ENCODE measurements at regions not wholly inside any gene's neighbourhood (a gene's known extent, or its start where the extent isn't known, plus 50 kb on each side); places are given as distances from the start of the nearest gene placed in this dataset.

- no peak for TF ChIP-seq RELB (IDR thresholded peaks at IDR 0.05; ENCODE audit: low read depth)
- no peak for TF ChIP-seq IRF5 (IDR thresholded peaks at IDR 0.05; ENCODE audit: borderline replicate concordance)
Observed at GRCh38 chr6:49300443-49300842, 162.6 kb downstream of the MMUT start (continued).

GRCh38 chr6:49299279-49299678, 163.8 kb downstream of the MMUT start:
- Histone ChIP-seq H3K4me2 (ENCODE audit: control insufficient read depth, insufficient read depth) (no peak overlapping the region), H3K4me1 (ENCODE audit: control insufficient read depth, insufficient read depth, low read length) (no peaks in the 10 kb centered on the region), H3K27ac (ENCODE audit: control insufficient read depth, insufficient read depth) (no peak overlapping the region), H3K27me3 (replicated peaks in 1 of 2; ENCODE audit: control insufficient read depth in 2 of 2, insufficient read depth in 2 of 2, low read length in 1 of 2) (no peaks in the 10 kb centered on the region), H3K36me3 (ENCODE audit: control insufficient read depth in 2 of 2, insufficient read depth in 2 of 2, low read length in 1 of 2) (no peaks in the 10 kb centered on the region), H2AFZ (ENCODE audit: control insufficient read depth, low read depth, low read length) (no peak overlapping the region), H3K9ac (ENCODE audit: control insufficient read depth, insufficient read depth, low read length) (no peak overlapping the region), H4K20me1 (ENCODE audit: control insufficient read depth, insufficient read depth) (no peaks in the 10 kb centered on the region), H3K79me2 (ENCODE audit: control insufficient read depth, insufficient read depth, low read length) (no peaks in the 10 kb centered on the region), H3K4me3 (no peak overlapping the region), H3K9me3 (replicated peaks; ENCODE audit: control insufficient read depth, insufficient read depth, low read length) (no peaks in the 10 kb centered on the region)
- CTCF ChIA-PET = no interaction called here
- FAIRE-seq (no peak), DNase-seq (ENCODE audit: low read depth, low spot score) (no peak), ATAC-seq (no peak)
- no TSS peak for BruUV-seq (replicated peaks)
- TF ChIP-seq HDAC2 (IDR thresholded peaks at IDR 0.05) = no peak
- intact Hi-C loops (cut with micrococcal nuclease; ENCODE audit: unreplicated experiment) (no loop called here), in situ Hi-C loops (cut with MboI) (no loop called here)
- SMC1A ChIA-PET (ENCODE audit: uncharacterized antibody, unreplicated experiment) = no interaction called here
- RAD21 ChIA-PET (ENCODE audit: unreplicated experiment) = no interaction called here
- POLR2A ChIA-PET = no interaction called here

GRCh38 chr6:49284180-49284579, 178.9 kb downstream of the MMUT start:
- BruUV-seq (replicated peaks) = no TSS peak
- H3K36me3 ChIP-seq (ENCODE audit: control insufficient read depth in 2 of 2, insufficient read depth in 2 of 2, low read length in 1 of 2) = no peaks in the 10 kb centered on the region
- H3K4me1 ChIP-seq (ENCODE audit: control insufficient read depth, insufficient read depth, low read length) = no peaks in the 10 kb centered on the region
- 5% methylated on average over 1 of the region's 1 CpG for WGBS (ENCODE audit: insufficient coverage, insufficient replicate concordance, low lambda C conversion rate, missing lambda C conversion rate)
- H3K9ac ChIP-seq (ENCODE audit: control insufficient read depth, insufficient read depth, low read length) = no peak overlapping the region
- H3K4me2 ChIP-seq (ENCODE audit: control insufficient read depth, insufficient read depth) = no peak overlapping the region
- ChIA-PET POLR2A (no interaction called here), SMC1A (ENCODE audit: uncharacterized antibody, unreplicated experiment) (no interaction called here), CTCF (no interaction called here), RAD21 (ENCODE audit: unreplicated experiment) (no interaction called here)
- intact Hi-C loops (cut with micrococcal nuclease; ENCODE audit: unreplicated experiment) (no loop called here), in situ Hi-C loops (cut with MboI) (no loop called here)
- FAIRE-seq (no peak), DNase-seq (ENCODE audit: low read depth, low spot score) (no peak), ATAC-seq (no peak)
- no peak overlapping the region for H3K27ac ChIP-seq (ENCODE audit: control insufficient read depth, insufficient read depth)
- no peak for TF ChIP-seq TARDBP (IDR thresholded peaks at IDR 0.05; ENCODE audit: borderline replicate concordance)
- TF ChIP-seq PAX5 (IDR thresholded peaks at IDR 0.05; ENCODE audit: borderline replicate concordance, low read depth, low read length) = no peak
- TF ChIP-seq SUPT20H (IDR thresholded peaks at IDR 0.05; ENCODE audit: borderline replicate concordance, control insufficient read depth, low read depth, low read length) = no peak
- TF ChIP-seq HCFC1 (IDR thresholded peaks at IDR 0.05; ENCODE audit: low read length) = no peak
- no peak for TF ChIP-seq RFX5 (IDR thresholded peaks at IDR 0.05; ENCODE audit: low read depth, low read length)
- no peak for TF ChIP-seq WRNIP1 (IDR thresholded peaks at IDR 0.05; ENCODE audit: borderline replicate concordance, low read depth, low read length)
- TF ChIP-seq YY1 (IDR thresholded peaks at IDR 0.05; ENCODE audit: low read depth, low read length) = no peak
- no peak for TF ChIP-seq ZSCAN29 (IDR thresholded peaks at IDR 0.05)
- TF ChIP-seq USF2 (IDR thresholded peaks at IDR 0.05; ENCODE audit: borderline replicate concordance, low read depth, low read length) = no peak
- TF ChIP-seq IRF3 (IDR thresholded peaks at IDR 0.05) = no peak
- TF ChIP-seq SMAD1 (IDR thresholded peaks at IDR 0.05; ENCODE audit: low read depth, partially characterized antibody) = no peak
- no peak for TF ChIP-seq RBBP5 (conservative IDR thresholded peaks at IDR 0.05)
- H2AFZ ChIP-seq (ENCODE audit: control insufficient read depth, low read depth, low read length) = no peak overlapping the region
- no peaks in the 10 kb centered on the region for H3K27me3 ChIP-seq (replicated peaks in 1 of 2; ENCODE audit: control insufficient read depth in 2 of 2, insufficient read depth in 2 of 2, low read length in 1 of 2)
- H3K4me3 ChIP-seq = no peak overlapping the region
- H4K20me1 ChIP-seq (ENCODE audit: control insufficient read depth, insufficient read depth) = no peaks in the 10 kb centered on the region
- no peaks in the 10 kb centered on the region for H3K9me3 ChIP-seq (replicated peaks; ENCODE audit: control insufficient read depth, insufficient read depth, low read length)
- H3K79me2 ChIP-seq (ENCODE audit: control insufficient read depth, insufficient read depth, low read length) = no peaks in the 10 kb centered on the region

Measured in GM12878 (cell line).